ENCODE measurements at regions not wholly inside any gene's neighbourhood (a gene's known extent, or its start where the extent isn't known, plus 50 kb on each side); places are given as distances from the start of the nearest gene placed in this dataset.

DNA sequence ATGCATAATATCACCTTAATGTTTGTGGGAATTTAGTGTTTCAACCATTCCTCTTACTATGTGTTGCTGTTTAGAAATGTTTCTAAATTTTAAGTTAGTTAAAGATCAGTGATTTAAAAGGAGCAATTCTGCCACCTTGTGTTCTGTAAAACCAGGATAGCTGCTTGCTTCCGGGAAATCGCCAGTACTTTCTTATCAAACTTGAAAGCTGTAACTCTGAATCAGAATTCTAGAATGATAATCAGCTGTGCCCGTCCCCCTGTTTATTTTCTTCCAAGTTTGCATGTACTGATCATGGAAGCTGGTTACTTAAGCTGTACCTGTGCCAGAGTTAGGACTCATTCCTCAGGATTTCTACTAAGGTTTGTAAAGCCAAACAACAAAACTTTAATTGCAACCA, 656.4 kb downstream of the LTN1 start:
- Histone ChIP-seq H3K36me3 (no peaks in the 10 kb centered on the region), H3K4me1 (peaks cover 0 to 7% of the 10 kb centered on the region in 2 donors), H3K9me3 (no peaks in the 10 kb centered on the region), H3K27ac (no peak overlapping the region), H3K4me3 (no peak overlapping the region), H3K27me3 (no peaks in the 10 kb centered on the region)
- intact Hi-C loops (cut with DNase I): loop anchor here in 1 of 2 donors (10.0 kb wide), 1 partner anchor 1482 kb away; no protein-coding TSS in a partner anchor
- DNase-seq (peak in 2 of 4 donors; percentile 70 to 71), ATAC-seq (peak; percentile 34)
- TF ChIP-seq, protein P1, sequence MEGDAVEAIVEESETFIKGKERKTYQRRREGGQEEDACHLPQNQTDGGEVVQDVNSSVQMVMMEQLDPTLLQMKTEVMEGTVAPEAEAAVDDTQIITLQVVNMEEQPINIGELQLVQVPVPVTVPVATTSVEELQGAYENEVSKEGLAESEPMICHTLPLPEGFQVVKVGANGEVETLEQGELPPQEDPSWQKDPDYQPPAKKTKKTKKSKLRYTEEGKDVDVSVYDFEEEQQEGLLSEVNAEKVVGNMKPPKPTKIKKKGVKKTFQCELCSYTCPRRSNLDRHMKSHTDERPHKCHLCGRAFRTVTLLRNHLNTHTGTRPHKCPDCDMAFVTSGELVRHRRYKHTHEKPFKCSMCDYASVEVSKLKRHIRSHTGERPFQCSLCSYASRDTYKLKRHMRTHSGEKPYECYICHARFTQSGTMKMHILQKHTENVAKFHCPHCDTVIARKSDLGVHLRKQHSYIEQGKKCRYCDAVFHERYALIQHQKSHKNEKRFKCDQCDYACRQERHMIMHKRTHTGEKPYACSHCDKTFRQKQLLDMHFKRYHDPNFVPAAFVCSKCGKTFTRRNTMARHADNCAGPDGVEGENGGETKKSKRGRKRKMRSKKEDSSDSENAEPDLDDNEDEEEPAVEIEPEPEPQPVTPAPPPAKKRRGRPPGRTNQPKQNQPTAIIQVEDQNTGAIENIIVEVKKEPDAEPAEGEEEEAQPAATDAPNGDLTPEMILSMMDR (IDR thresholded peaks at IDR 0.05): peak; percentile 18 to 21

DNA sequence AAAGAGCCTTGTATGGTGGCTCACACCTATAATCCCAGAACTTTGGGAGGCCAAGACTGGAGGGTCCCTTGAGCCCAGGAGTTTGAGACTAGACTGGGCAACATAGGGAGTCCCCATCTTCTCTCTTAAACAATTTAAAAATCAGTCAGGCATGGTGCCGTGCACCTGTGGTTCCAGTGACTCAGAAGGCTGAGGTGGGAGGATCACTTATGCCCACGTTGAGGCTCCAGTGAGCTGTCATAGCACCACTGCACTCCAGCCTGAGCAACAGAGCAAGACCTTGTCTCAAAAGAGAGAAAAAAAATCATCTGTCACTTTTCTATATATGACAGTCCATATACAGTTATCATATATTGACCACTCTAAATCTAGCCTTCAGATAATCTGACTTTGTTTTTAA, 658.3 kb downstream of the LTN1 start:
- no peak for ATAC-seq
- H3K4me3 ChIP-seq: no peak overlapping the region
- intact Hi-C loops (cut with DNase I): loop anchor here in 1 of 2 donors (10.0 kb wide), 1 partner anchor 1480 kb away; no protein-coding TSS in a partner anchor
- no peaks in the 10 kb centered on the region for H3K36me3 ChIP-seq
- TF ChIP-seq, protein P1 (IDR thresholded peaks at IDR 0.05): no peak
- H3K9me3 ChIP-seq: no peaks in the 10 kb centered on the region
- DNase-seq: no peak
- H3K4me1 ChIP-seq: peaks cover 0 to 7% of the 10 kb centered on the region in 2 donors
- no peaks in the 10 kb centered on the region for H3K27me3 ChIP-seq
- no peak overlapping the region for H3K27ac ChIP-seq

DNA sequence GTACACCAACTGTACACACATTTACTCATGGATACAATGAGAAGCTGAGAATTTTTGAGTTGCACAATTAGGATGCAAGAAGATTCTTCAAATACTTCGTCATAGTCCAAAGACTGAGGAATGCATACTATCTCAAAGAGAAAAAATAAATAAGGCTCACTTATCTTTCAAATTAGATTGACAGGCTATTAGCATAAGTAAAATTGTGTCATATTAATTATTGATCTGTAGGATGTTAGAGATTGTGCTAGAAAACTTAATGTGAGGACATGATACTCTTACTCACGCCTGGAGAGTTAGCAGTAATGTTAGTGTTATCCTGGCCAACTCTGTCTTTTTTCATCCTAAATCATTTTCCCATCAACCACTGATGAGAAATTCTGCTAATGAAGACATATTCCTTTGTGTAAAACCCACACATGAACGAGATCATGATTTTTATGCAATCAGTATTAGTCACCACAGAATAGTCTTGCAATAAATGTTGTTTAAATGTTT, 659.0 kb downstream of the LTN1 start:
- no peaks in the 10 kb centered on the region for H3K36me3 ChIP-seq
- ATAC-seq: no peak
- intact Hi-C loops (cut with DNase I): loop anchor here in 1 of 2 donors (10.0 kb wide), 1 partner anchor 1479 kb away; no protein-coding TSS in a partner anchor

DNA sequence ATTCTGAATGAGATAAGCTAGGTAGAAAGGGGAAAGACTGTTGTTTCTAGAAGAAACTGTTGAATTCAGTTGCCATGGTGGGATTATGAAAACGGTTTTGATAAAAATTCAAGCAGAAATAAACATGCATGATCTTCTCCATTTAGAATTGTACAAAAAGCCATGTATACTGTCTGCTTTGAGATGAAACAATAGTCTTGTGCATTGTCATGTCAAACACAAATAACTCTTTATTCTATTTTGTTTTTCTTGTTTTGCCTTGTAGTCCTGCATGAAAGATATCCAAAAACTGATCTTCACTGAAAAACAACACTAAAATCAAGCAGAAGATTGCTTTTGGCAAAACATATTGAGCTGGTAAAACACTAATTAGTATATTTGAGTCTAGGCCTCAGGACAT, 659.9 kb downstream of the LTN1 start:
- intact Hi-C loops (cut with DNase I): loop anchor here in 1 of 2 donors (10.0 kb wide), 1 partner anchor 1478 kb away; no protein-coding TSS in a partner anchor
- DNase-seq: no peak
- TF ChIP-seq, protein P1 (IDR thresholded peaks at IDR 0.05): no peak
- Histone ChIP-seq H3K9me3 (peaks cover 0 to 10% of the 10 kb centered on the region in 2 donors), H3K4me1 (peaks cover 0 to 5% of the 10 kb centered on the region in 2 donors), H3K27ac (no peak overlapping the region), H3K27me3 (no peaks in the 10 kb centered on the region), H3K4me3 (no peak overlapping the region), H3K36me3 (no peaks in the 10 kb centered on the region)
- no peak for ATAC-seq

More for the DNA sequence above, 659.0 kb downstream of the LTN1 start:
- peaks cover 0 to 7% of the 10 kb centered on the region in 2 donors for H3K4me1 ChIP-seq
- no peak overlapping the region for H3K27ac ChIP-seq
- TF ChIP-seq, protein P1 (IDR thresholded peaks at IDR 0.05): no peak
- no peak for DNase-seq
- peaks cover 0 to 5% of the 10 kb centered on the region in 2 donors for H3K9me3 ChIP-seq
- H3K4me3 ChIP-seq: no peak overlapping the region
- no peaks in the 10 kb centered on the region for H3K27me3 ChIP-seq

DNA sequence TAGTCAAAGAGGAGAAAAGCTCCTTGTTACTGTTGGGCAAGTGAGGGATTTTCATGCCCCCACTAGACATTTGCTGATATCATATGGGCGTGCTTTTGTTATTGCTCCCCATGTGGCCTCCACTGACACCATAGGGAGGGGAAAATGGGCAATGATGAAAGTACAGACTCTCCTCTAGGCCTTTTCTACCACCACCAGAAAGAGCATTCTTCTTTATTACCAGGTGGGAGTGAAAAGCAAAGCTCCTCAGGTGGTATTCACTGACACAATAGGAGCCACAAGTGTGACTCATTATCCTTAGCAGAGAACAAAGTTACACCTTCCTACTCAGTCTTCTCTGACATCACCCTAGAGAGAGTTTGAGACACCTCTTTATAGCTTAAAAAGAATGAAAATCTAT, 667.1 kb downstream of the LTN1 start:
- no peak overlapping the region for H3K4me3 ChIP-seq
- no peaks in the 10 kb centered on the region for H3K36me3 ChIP-seq
- ATAC-seq: no peak
- no peak overlapping the region for H3K27ac ChIP-seq
- TF ChIP-seq, protein P1 (IDR thresholded peaks at IDR 0.05): no peak
- no peaks in the 10 kb centered on the region for H3K27me3 ChIP-seq
- DNase-seq: no peak
- intact Hi-C loops (cut with DNase I): no loop called here
- no peaks in the 10 kb centered on the region for H3K4me1 ChIP-seq
- H3K9me3 ChIP-seq: peaks cover 0 to 15% of the 10 kb centered on the region in 2 donors

Measured in left lung (tissue), 4 donors.